Liver (tissue), 8 donors: ENCODE measurements at regions not wholly inside any gene's neighbourhood (a gene's known extent, or its start where the extent isn't known, plus 50 kb on each side); places are given as distances from the start of the nearest gene placed in this dataset.

Experiments used
- DNase-seq: peaks from one replicate; pipeline ENCODE4 v3.0.0-alpha.2; 2017; ENCODE audit warnings: low spot score
- H3K27ac ChIP-seq, 2 donors: one replicate each; pipeline ENCODE4 v1.7.0; 2013; ENCODE audit warnings: inconsistent platforms in 2 of 2, low read length in 2 of 2, control low read depth in 1 of 2, low read depth in 1 of 2, mild to moderate bottlenecking in 1 of 2
- H3K27me3 ChIP-seq, 4 donors: one replicate each; pipeline versions ENCODE4 v1.6.1 to v1.7.0; 2013; ENCODE audit warnings: low read length in 3 of 4, inconsistent platforms in 1 of 4, mild to moderate bottlenecking in 1 of 4, moderate library complexity in 1 of 4; ENCODE audit not compliant: control insufficient read depth in 4 of 4, insufficient read depth in 4 of 4
- H3K36me3 ChIP-seq, 4 donors: one replicate each; pipeline versions ENCODE4 v1.6.1 to v1.7.0; 2013; ENCODE audit warnings: low read length in 3 of 4, mild to moderate bottlenecking in 3 of 4, low read depth in 1 of 4, moderate library complexity in 1 of 4; ENCODE audit not compliant: control insufficient read depth in 4 of 4, insufficient read depth in 3 of 4
- H3K4me1 ChIP-seq, 4 donors: one replicate each; pipeline versions ENCODE4 v1.6.1 to v1.7.0; 2013; ENCODE audit warnings: low read length in 3 of 4, mild to moderate bottlenecking in 3 of 4, moderate library complexity in 1 of 4; ENCODE audit not compliant: control insufficient read depth in 4 of 4, insufficient read depth in 4 of 4
- H3K4me3 ChIP-seq, 3 donors: one replicate each; pipeline versions ENCODE4 v1.6.1 to v1.7.0; 2013; ENCODE audit warnings: low read length in 3 of 3, control low read depth in 1 of 3, low read depth in 1 of 3, mild to moderate bottlenecking in 1 of 3
- H3K9ac ChIP-seq, 2 donors: one replicate each; pipeline ENCODE4 v1.7.0; 2013; ENCODE audit warnings: low read length in 2 of 2, mild to moderate bottlenecking in 2 of 2, moderate library complexity in 2 of 2, control low read depth in 1 of 2, low read depth in 1 of 2
- H3K9me3 ChIP-seq, 4 donors: one replicate each; pipeline versions ENCODE4 v1.6.1 to v1.7.0; 2013; ENCODE audit warnings: low read length in 3 of 4; ENCODE audit not compliant: control insufficient read depth in 4 of 4
- EGR1 ChIP-seq, 2 donors: IDR thresholded peaks; 2 replicates each; pipeline ENCODE4 v1.6.1; 2016 to 2018; ENCODE audit warnings: antibody characterized with exemption in 2 of 2, low read depth in 2 of 2
- FOXA1 ChIP-seq: IDR thresholded peaks from 2 replicates; pipeline ENCODE4 v1.6.1; 2016; ENCODE audit warnings: antibody characterized with exemption
- FOXA2 ChIP-seq: IDR thresholded peaks from 2 replicates; pipeline ENCODE4 v1.6.1; 2016; ENCODE audit warnings: antibody characterized with exemption
- GABPA ChIP-seq, 2 donors: IDR thresholded peaks in 1 of 2; conservative IDR thresholded peaks in 1 of 2; 2 replicates each; pipeline ENCODE4 v1.6.1; 2016; ENCODE audit warnings: antibody characterized with exemption in 2 of 2, mild to moderate bottlenecking in 1 of 2, moderate library complexity in 1 of 2
- HNF4G ChIP-seq: IDR thresholded peaks from 2 replicates; pipeline ENCODE4 v1.6.1; 2016; ENCODE audit warnings: antibody characterized with exemption
- JUND ChIP-seq, 2 donors: IDR thresholded peaks; 2 replicates each; pipeline ENCODE4 v1.6.1; 2016; ENCODE audit warnings: antibody characterized with exemption in 2 of 2
- NR2F2 ChIP-seq: IDR thresholded peaks from 2 replicates; pipeline ENCODE4 v1.6.1; 2016; ENCODE audit warnings: antibody characterized with exemption
- RAD21 ChIP-seq, 2 donors: IDR thresholded peaks; 2 replicates each; pipeline ENCODE4 v1.6.1; 2016; ENCODE audit warnings: antibody characterized with exemption in 2 of 2, mild to moderate bottlenecking in 2 of 2
- REST ChIP-seq: IDR thresholded peaks from 2 replicates; pipeline ENCODE4 v1.6.1; 2016; ENCODE audit warnings: antibody characterized with exemption, mild to moderate bottlenecking
- RXRA ChIP-seq, 2 donors: IDR thresholded peaks; 2 replicates each; pipeline ENCODE4 v1.6.1; 2017 to 2018; ENCODE audit warnings: antibody characterized with exemption in 2 of 2, mild to moderate bottlenecking in 1 of 2
- SP1 ChIP-seq: IDR thresholded peaks from 2 replicates; pipeline ENCODE4 v1.6.1; 2018; ENCODE audit warnings: antibody characterized with exemption, mild to moderate bottlenecking
- TAF1 ChIP-seq: conservative IDR thresholded peaks from 2 replicates; pipeline ENCODE4 v1.6.1; 2016; ENCODE audit warnings: antibody characterized with exemption, mild to moderate bottlenecking
- YY1 ChIP-seq: IDR thresholded peaks from 2 replicates; pipeline ENCODE4 v1.6.1; 2016; ENCODE audit warnings: antibody characterized with exemption, mild to moderate bottlenecking
- WGBS: extraction: QIAGEN DNeasy Blood & Tissue Kit; methylation state at CpG from one replicate; pipeline ENCODE4 v1.1.7; 2013; 5-methylcytosine and 5-hydroxymethylcytosine counted together
- TF ChIP-seq, protein P1 (sequence below): IDR thresholded peaks from 2 replicates; pipeline ENCODE4 v1.6.1; 2016; ENCODE audit warnings: antibody characterized with exemption
- TF ChIP-seq, protein P2 (sequence below): fragments of 150-350 bp; IDR thresholded peaks from 2 replicates; pipeline ENCODE4 v1.5.1; 2017; ENCODE audit warnings: improper control_type of control experiment, low read depth, low read length; ENCODE audit not compliant: missing input control
- TF ChIP-seq, protein P3 (sequence below): IDR thresholded peaks from 2 replicates; pipeline ENCODE4 v1.6.1; 2016; ENCODE audit warnings: antibody characterized with exemption
- donor health status: healthy.
- donor health status: healthy.
- donor health status: healthy.
- donor health status: healthy.
- donor health status: healthy.

- no peaks in the 10 kb centered on the region for H3K27me3 ChIP-seq
- TF ChIP-seq, protein P1, sequence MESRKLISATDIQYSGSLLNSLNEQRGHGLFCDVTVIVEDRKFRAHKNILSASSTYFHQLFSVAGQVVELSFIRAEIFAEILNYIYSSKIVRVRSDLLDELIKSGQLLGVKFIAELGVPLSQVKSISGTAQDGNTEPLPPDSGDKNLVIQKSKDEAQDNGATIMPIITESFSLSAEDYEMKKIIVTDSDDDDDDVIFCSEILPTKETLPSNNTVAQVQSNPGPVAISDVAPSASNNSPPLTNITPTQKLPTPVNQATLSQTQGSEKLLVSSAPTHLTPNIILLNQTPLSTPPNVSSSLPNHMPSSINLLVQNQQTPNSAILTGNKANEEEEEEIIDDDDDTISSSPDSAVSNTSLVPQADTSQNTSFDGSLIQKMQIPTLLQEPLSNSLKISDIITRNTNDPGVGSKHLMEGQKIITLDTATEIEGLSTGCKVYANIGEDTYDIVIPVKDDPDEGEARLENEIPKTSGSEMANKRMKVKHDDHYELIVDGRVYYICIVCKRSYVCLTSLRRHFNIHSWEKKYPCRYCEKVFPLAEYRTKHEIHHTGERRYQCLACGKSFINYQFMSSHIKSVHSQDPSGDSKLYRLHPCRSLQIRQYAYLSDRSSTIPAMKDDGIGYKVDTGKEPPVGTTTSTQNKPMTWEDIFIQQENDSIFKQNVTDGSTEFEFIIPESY = no peak
- TF ChIP-seq SP1 (no peak), RXRA (IDR thresholded peaks at IDR 0.05) (no peak), REST (no peak), JUND (IDR thresholded peaks at IDR 0.05) (no peak), FOXA1 (no peak), HNF4G (no peak), NR2F2 (no peak), RAD21 (IDR thresholded peaks at IDR 0.05) (no peak)
- TF ChIP-seq, protein P2, sequence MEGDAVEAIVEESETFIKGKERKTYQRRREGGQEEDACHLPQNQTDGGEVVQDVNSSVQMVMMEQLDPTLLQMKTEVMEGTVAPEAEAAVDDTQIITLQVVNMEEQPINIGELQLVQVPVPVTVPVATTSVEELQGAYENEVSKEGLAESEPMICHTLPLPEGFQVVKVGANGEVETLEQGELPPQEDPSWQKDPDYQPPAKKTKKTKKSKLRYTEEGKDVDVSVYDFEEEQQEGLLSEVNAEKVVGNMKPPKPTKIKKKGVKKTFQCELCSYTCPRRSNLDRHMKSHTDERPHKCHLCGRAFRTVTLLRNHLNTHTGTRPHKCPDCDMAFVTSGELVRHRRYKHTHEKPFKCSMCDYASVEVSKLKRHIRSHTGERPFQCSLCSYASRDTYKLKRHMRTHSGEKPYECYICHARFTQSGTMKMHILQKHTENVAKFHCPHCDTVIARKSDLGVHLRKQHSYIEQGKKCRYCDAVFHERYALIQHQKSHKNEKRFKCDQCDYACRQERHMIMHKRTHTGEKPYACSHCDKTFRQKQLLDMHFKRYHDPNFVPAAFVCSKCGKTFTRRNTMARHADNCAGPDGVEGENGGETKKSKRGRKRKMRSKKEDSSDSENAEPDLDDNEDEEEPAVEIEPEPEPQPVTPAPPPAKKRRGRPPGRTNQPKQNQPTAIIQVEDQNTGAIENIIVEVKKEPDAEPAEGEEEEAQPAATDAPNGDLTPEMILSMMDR = no peak
- H3K36me3 ChIP-seq = no peaks in the 10 kb centered on the region
- H3K9me3 ChIP-seq = peaks cover 0 to 13% (median 0%) of the 10 kb centered on the region in 4 donors
- DNase-seq = no peak
- H3K9ac ChIP-seq = no peak overlapping the region
- WGBS = 80% methylated on average over 6 of the region's 6 CpGs
- no peaks in the 10 kb centered on the region for H3K4me1 ChIP-seq
- no peak overlapping the region for H3K27ac ChIP-seq
- H3K4me3 ChIP-seq = no peak overlapping the region
Measured at GRCh38 chr15:25185791-25186190, 231.0 kb downstream of the SNRPN start.

GRCh38 chr15:25186411-25186810, 231.6 kb downstream of the SNRPN start:
- H3K9me3 ChIP-seq = peaks cover 0 to 10% (median 0%) of the 10 kb centered on the region in 4 donors
- DNase-seq = no peak
- no peak for TF ChIP-seq FOXA2
- no peak for TF ChIP-seq YY1
- TF ChIP-seq, protein P1 = no peak
- TF ChIP-seq EGR1 (IDR thresholded peaks at IDR 0.05; ENCODE audit: low read depth in 2 of 2) = no peak
- no peak for TF ChIP-seq JUND (IDR thresholded peaks at IDR 0.05)
- TF ChIP-seq, protein P3, sequence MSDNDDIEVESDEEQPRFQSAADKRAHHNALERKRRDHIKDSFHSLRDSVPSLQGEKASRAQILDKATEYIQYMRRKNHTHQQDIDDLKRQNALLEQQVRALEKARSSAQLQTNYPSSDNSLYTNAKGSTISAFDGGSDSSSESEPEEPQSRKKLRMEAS = no peak
- no peak for TF ChIP-seq RAD21 (IDR thresholded peaks at IDR 0.05)
- no peak for TF ChIP-seq TAF1
- TF ChIP-seq, protein P2 = no peak
- no peak for TF ChIP-seq NR2F2
- TF ChIP-seq REST = no peak
- no peak for TF ChIP-seq FOXA1
- TF ChIP-seq GABPA (IDR thresholded peaks at IDR 0.05 in 1 of 2, conservative IDR thresholded peaks at IDR 0.05 in 1 of 2) = no peak
- no peak for TF ChIP-seq RXRA (IDR thresholded peaks at IDR 0.05)

More at GRCh38 chr15:25186411-25186810, 231.6 kb downstream of the SNRPN start:
- H3K27me3 ChIP-seq = no peaks in the 10 kb centered on the region
- no peak overlapping the region for H3K4me3 ChIP-seq
- no peak overlapping the region for H3K9ac ChIP-seq
- H3K4me1 ChIP-seq = no peaks in the 10 kb centered on the region
- 88% methylated on average over 9 of the region's 9 CpGs for WGBS
- H3K27ac ChIP-seq = no peak overlapping the region
- H3K36me3 ChIP-seq = no peaks in the 10 kb centered on the region
